Stimulated activated CD4-positive, alpha-beta T cell treated with anti-CD3 and anti-CD28 coated beads, Interleukin-4, amount 100 ng/mL, for 24 hours (primary cell): ENCODE measurements at regions not wholly inside any gene's neighbourhood (a gene's known extent, or its start where the extent isn't known, plus 50 kb on each side); places are given as distances from the start of the nearest gene placed in this dataset.
"Not testable (repeated sequence)": the region's sequence is repeated elsewhere in the genome, so short reads cannot be mapped to it uniquely, and the experiment has no call there.

Experiments
- DNase-seq: peaks from one replicate; pipeline ENCODE4 v3.0.0-alpha.2; 2020

GRCh38 chr3:70736009-70736408, 423.6 kb upstream of the MDFIC2 start:
- no peak for DNase-seq

DNA sequence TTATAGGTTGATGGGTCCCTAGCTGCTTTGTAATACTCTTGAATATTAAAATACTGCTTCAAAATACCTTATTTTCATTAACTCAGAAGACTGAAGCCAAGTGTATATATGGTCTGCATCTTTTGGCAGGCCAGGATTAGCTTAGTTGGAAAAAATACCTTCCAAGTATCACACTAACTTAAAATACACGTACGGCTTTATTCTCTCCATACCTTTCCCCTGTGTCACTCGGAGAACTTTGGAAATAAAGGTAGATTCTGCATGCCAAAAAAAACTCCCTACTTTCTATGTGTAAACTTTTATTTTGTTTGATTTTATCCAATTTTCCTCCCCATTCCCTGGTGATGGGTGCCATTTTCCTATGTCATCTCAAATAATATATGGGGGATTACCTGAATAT, 422.3 kb upstream of the MDFIC2 start:
- no peak for DNase-seq

DNA sequence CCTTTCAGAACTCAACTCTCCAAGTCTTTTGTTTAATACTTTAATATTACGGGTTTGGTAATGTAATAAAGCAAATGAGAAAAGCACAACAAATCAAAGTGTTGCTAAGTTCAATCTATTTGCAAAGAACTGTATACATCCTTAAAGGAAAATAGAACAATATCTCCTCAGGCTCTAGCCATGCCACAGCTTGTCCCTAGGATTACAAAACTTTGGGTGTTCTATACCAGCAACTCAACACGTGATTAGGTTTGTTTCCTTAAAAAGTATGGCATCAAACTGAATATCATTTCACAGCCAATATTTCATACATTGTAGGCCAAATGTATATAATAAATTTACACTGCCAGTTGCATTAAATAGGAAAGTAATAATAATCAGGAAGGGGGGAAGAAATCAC, 418.6 kb upstream of the MDFIC2 start:
- no peak for DNase-seq

DNA sequence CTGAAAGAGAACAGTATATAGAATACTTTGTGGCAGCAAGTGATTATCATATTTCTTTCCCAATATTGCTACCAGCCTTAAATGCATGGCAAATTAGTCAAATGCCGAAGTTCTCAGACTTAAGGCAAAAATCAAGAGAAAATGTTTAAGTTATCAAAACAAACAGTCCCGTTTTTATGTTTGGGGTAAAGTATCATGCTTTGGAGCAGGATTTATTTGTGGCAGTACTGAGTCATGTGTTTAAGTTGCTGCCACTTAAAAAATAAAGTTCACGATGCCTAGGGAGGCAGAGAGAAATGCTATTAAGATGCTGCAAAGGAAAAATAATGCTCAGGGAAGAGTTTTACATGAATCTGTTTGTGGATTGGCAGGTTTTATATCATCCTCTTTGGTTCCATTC, 417.4 kb upstream of the MDFIC2 start:
- DNase-seq: no peak

DNA sequence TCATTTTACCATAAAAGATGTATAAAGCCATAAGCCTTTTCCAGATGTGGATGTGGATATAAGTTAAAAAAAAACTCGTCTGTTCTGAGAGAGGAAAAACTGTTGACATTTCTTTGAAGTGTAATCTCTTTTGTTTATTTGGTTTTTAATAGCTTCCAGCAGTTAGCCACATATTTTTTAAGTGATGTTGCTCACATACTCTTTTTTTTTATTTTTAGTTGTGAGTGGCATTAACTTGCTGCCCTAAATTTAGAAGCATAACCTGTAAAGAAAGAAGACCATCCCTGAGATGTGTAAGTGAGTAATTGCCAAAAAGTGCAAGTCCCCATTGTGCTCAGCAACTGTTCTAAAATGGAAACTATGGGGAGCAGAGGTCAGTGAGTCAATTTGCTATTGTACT, 415.9 kb upstream of the MDFIC2 start:
- DNase-seq: no peak

GRCh38 chr3:70726961-70727360, 414.5 kb upstream of the MDFIC2 start:
- DNase-seq: no peak

- DNase-seq: no peak
Measured at GRCh38 chr3:70726096-70726938, 413.9 kb upstream of the MDFIC2 start.

DNA sequence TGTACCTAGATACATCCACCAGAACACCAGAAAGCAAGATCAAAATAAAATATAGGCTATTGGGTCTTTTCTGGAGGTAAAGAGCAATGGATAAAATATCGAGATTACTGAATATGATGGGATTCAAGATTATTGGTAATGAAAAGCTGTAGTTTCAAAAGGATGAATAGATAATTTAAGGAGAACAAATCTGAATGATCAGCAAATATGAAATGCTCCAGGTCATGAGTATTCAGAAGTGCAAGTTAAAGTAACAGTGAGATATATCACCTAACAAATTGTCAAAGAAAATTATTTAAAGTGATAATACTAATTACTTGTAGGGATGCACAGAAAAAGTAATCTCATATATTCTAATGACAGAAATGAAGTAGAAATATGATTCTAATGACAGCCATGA, 409.6 kb upstream of the MDFIC2 start:
- DNase-seq: no peak

- DNase-seq: no peak
Measured at GRCh38 chr3:70716832-70717231, 404.4 kb upstream of the MDFIC2 start.

DNA sequence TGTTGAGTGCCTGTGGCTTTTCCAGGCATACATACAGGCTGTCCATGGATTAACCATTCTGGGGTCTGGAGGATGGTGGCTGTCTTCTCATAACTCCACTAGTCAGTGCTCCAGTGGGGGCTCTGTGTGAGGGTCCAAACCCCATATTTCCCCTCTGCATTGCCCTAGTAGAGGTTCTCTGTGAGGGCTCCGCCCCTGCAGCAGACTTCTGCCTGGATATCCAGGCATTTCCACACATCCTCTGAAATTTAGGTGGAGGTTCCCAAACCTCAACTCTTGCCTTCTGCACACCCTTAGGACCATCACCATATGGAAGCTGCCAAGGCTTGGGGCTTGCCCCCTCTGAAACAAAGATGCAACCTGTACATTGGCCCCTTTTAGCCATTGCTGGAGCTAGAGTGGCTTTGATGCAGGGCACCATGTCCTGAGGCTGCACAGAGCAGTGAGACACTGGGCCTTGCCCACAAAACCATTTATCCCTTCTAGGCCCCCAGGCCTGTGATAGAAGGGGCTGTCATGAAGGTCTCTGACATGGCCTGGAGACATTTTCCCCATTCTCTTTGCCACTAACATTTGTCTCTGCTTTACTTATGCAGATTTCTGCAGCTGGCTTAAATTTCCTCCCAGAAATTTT, 400.1 kb upstream of the MDFIC2 start:
- DNase-seq: no peak

- no peak for DNase-seq
Measured at GRCh38 chr3:70703305-70704102, 391.1 kb upstream of the MDFIC2 start.

- DNase-seq: no peak
Measured at GRCh38 chr3:70702132-70702531, 389.7 kb upstream of the MDFIC2 start.

GRCh38 chr3:70684701-70685100, 372.3 kb upstream of the MDFIC2 start:
- no peak for DNase-seq

GRCh38 chr3:70675810-70676209, 363.4 kb upstream of the MDFIC2 start:
- DNase-seq: not testable (repeated sequence)

DNA sequence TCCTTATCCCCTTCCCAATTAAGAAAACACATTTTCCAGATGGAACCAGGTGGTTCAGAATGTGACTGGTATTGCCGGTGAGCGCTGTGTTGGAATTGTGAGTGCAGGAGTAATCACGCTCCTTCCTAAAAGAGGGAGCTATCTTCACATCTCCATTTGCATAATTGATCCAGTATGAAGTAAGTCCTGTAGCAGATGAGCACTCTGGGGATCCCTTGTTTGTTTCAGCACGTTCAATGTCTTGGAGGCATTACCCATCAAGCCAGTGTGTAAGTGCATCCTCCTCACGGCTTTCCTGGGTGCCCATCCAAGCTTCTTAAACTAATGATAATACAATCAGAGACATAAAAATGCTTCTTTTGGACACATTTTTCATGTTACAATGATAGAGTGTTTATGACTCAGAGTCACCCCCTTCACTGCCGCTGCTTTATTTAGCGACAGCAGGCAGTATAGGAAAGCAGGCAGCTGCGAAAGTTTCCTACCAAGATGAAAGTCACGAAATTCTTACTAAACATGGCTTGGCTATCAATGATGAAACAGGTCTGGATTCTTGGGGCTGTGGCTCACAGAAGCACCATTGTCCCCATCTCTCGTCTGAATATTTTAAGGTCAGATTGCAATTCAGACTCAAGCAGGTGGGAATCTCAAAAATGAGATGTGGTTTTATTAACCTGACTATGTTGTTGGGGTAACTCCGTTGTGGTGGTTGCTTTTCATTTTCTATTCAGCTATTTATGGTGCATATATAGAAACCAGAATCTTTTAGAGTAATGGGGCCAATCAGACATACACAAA, 346.3 kb upstream of the MDFIC2 start:
- DNase-seq: no peak

GRCh38 chr3:70657454-70657853, 345.0 kb upstream of the MDFIC2 start:
- no peak for DNase-seq

- no peak for DNase-seq
Measured at GRCh38 chr3:70647823-70648222, 335.4 kb upstream of the MDFIC2 start.

- DNase-seq: no peak
Measured at GRCh38 chr3:70647094-70647493, 334.7 kb upstream of the MDFIC2 start.

DNA sequence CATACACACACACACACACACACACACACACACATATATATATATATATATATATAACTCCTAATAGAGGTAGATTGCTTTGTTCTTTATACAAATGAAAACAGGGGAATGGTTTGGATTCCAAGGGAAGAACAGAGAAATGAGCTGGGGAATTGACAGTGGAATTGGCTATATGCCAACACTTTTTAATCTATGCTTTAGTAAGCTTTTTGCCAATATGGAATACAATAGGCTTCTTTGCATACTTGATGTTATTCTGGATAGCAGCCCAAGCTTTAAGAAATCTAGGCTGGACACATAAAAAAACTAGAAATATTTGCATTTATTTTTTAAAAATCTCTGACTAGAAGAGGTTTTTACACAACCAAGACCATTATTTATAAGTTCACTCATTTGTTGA, 334.2 kb upstream of the MDFIC2 start:
- DNase-seq: no peak

GRCh38 chr3:70640481-70640880, 328.0 kb upstream of the MDFIC2 start:
- no peak for DNase-seq

DNA sequence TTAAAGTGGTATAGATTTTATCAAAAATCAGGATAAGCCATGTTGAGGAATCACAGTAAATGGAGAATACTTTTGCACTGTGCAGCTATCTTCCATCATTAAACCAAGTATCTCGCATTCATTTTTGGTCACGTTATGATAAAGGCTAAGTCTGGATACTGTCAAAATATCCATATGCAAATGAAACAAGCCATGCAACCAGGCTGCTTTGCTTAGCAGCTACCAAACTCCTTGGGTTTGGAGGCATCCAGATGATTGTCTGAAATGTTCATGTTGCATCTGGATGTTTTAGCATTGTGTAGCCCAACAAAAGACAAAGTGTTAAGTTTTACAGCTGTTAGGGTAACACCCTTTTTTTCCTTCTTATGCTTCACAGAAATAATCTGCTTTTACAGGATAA, 322.9 kb upstream of the MDFIC2 start:
- DNase-seq: no peak

- no peak for DNase-seq
Measured at GRCh38 chr3:70631716-70632307, 319.4 kb upstream of the MDFIC2 start.

GRCh38 chr3:70621451-70621850, 309.0 kb upstream of the MDFIC2 start:
- DNase-seq: no peak
